HG02981 (cell line): ENCODE measurements at regions not wholly inside any gene's neighbourhood (a gene's known extent, or its start where the extent isn't known, plus 50 kb on each side); places are given as distances from the start of the nearest gene placed in this dataset.

Source experiments
- ATAC-seq: cut with Tn5 transposase; IDR thresholded peaks from one replicate; pipeline ENCODE4 v1.9.1; 2021; ENCODE audit warnings: mild to moderate bottlenecking, moderate library complexity; ENCODE audit not compliant: unreplicated experiment

DNA sequence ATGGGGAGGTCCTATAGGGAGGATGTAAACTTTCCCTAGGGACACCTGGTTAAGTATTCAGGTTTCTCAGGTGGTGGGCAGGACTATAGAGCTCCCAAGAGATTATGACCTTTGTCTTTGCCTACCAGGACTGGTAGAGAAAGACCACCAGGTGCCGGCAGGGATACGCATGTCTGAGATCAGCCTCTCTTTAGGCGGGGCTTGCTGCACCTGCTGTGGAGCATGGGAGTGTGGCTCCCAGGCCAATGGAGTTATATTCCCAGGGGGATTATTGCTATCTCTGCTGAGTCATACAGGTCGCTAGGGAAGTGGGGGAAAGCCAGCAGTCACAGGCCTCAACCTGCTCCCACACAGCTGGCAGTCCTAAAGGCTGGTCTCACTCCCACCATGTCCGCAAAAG, 280.5 kb upstream of the MMS22L start:
- ATAC-seq: no peak

DNA sequence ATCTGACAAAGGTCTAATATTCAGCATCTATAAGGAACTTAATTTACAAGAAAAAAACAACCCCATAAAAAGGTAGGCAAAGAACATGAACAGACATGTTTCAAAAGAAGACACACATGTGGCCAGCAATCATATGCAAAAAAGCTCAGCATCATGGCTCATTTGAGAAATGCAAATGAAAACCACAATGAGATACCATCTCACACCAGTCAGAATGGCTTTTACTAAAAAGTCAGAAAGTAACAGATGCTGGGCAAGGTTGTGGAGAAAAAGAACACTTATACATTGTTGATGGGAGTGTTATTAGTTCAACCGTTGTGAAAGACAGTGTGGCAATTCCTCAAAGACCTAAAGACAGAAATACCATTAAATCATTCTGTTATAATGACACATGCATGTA, 289.9 kb upstream of the MMS22L start:
- no peak for ATAC-seq

DNA sequence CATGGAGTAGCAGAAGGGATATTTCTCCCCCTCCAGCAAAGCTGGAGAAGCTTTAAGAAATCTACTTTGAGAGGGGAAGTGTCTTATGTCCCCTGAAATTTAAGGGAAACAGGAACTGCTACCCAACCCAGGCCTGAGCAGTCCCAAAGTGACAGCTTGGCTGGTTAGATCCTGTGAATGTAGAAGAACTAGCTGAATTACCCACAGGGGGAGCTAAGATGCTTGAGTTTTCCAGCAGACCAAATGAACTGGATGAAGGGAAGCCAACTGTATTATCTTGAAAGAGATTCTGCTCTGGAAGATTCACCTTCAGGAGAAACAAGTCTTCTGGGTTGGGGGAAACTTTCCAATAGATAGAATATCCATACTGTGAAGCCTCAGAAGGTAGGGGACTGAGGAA, 303.3 kb upstream of the MMS22L start:
- no peak for ATAC-seq

DNA sequence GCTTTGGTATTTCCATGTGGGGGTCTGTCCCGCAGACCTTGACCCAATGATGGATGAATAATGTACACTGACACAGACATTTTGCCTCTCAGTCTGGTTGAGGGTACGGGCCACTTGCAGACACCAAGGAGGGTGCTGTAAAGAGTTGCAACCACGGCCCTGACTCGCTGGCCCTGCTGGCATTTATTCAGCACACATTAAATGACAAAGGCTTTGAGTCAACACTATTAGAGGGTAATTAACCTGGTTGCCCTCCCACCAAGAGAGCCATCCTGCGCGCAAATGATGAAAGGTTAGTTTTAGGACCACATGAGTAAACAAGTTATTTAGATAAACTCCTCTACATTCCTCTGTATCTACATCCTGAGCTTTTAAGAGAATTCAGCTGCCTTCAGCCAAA, 308.9 kb upstream of the MMS22L start:
- ATAC-seq: no peak

DNA sequence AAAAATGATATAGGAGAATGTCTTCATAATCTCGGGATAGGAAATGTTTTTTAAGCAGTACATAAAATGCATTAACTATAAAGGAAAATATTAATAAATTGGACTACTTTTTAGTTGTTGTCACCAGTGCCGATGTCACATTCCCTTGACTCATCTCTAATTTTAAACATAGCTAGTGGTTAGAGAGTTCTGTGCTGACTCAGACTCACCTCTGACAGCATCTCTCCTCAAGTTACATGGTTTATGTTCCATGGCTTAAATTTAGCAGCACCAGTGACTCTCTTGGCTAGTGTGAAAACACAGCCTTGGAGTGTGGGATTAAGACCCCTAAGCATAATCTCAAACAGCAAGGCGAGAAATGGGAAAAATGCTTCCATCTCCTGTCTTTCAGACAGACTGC, 311.8 kb upstream of the MMS22L start:
- ATAC-seq: no peak

GRCh38 chr6:97621111-97621510, 338.1 kb upstream of the MMS22L start:
- ATAC-seq: no peak

DNA sequence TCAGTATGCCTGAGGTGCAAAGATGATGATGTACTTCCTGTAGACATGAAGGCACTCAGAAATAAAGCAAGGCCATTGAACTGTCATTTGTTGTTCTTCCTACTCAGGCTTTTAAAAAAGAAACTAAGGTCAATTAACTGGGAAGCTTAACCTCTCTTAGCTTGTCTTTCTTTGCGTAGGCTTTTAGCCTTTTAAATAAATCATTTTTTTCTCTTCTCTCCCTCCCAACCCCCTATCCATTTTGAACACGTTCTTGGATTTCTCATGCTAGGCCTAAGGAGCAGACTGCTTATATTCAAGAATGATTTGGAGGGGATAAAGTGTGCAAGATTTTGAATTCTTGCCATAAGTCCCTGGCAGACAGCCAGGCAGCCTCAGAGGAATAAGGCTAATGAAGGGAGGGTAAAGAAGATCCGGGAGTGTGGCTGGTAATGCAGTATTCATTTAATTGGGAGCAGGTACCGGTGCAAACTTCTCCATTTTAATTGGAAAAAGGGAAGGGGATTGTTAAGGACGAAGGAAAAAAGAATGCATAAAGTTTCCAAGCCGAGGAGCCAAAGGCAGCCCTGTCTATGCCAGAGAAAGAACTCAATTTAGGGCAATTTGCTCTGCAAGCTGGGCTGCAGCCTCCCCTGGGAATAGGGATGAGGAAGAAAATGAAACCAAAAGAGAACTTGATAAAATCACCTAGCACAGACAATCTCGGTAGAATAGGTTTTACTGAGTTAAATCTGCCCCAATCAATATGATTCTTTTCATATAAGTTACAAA, 343.8 kb upstream of the MMS22L start:
- ATAC-seq: no peak

- no peak for ATAC-seq
Measured at GRCh38 chr6:97629180-97629579, 346.2 kb upstream of the MMS22L start.

DNA sequence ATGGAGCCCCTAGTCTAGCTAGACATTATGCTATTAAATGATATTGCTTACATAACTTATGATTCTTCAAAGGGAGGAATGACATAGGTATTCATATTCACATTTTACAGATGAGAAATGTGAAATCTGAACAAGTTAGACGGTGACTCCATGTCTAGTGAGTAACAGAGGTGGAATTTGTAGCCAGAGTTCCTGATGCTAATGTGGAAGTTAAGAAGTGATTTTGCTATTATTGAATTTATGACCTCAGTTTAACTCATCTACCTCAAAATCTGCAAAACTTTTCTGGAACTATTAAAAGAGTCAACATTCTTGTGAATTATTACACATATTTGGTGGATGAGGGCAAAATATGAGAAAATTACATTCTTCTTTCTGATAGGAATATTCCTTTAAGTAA, 347.6 kb upstream of the MMS22L start:
- no peak for ATAC-seq

GRCh38 chr6:97632341-97632740, 349.3 kb upstream of the MMS22L start:
- ATAC-seq: no peak

DNA sequence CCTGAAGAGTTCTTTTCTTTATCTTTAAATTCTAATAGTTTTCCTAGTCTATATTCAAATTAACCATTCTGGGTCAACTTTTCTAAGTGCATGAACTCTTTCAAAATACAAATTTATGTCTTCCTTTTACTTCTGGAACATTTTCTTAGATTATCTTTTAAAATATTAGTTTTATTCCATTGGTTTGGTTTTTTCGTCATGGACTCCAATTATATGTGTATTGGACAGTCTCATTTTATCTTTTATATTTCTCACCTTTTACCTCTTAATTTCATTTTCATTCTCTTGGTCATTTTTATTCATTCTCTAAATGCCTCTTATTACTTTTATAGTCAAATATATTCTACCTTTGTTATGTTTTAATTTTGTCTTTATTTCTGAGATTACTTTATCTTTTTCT, 356.7 kb upstream of the MMS22L start:
- ATAC-seq: no peak

- ATAC-seq: no peak
Measured at GRCh38 chr6:97644353-97644752, 361.3 kb upstream of the MMS22L start.

DNA sequence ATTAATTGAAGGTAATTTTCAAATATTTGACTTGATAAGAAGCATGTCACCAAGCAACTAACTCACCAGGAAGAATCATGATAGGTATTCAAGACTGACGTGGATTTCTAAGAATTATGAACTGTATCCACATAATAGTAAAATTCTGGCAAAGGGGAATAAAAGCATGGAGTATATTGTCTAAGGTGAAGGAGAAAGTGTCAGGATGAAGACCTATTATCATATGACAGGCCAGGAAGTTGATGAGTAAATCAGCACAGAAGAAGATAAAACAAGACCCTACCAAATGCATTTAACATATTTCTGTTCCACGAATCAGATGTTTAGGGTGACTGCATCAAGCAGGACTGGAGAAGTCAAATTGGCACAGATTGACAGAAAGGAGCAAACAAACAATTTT, 362.7 kb upstream of the MMS22L start:
- ATAC-seq: no peak

DNA sequence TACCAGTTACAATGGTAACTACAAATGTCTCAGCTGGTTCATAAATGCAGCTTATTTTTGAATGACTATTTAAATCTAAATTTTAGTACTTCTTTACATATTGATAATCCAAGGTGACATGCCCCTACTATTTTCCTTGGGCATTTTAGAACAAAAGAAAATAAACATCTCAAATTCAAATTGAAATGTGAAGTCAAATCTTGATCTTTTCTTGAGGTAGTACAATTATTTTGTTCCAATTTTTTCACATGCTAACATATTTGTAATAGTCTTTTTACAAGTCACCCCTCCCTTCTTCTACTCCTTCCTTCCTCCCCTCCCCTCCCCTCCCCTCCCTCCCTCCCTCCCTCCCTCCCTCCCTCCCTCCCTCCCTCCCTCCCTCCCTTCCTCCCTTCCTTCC, 370.1 kb upstream of the MMS22L start:
- ATAC-seq: no peak

GRCh38 chr6:97653517-97653916, 370.5 kb upstream of the MMS22L start:
- no peak for ATAC-seq

- no peak for ATAC-seq
Measured at GRCh38 chr6:97654674-97655073, 371.7 kb upstream of the MMS22L start.

DNA sequence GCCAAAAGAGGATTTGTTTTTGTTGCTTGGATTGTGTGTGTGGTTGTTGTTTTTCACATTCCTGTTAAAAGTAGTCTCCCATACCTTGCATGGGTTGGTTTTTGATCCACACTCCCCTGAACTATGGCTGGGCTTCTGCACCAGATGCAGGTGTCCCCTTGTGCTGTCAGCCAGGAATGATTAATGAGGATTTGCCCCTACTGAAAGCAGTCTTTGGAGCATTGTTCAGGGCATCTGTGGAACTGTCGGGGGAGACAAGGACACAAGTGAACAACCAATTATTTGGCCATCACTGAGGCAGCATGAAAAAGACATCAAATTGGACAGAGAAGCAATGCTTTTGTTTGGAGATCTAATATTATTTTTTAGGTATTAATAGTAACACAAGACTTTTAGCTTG, 373.2 kb upstream of the MMS22L start:
- no peak for ATAC-seq

DNA sequence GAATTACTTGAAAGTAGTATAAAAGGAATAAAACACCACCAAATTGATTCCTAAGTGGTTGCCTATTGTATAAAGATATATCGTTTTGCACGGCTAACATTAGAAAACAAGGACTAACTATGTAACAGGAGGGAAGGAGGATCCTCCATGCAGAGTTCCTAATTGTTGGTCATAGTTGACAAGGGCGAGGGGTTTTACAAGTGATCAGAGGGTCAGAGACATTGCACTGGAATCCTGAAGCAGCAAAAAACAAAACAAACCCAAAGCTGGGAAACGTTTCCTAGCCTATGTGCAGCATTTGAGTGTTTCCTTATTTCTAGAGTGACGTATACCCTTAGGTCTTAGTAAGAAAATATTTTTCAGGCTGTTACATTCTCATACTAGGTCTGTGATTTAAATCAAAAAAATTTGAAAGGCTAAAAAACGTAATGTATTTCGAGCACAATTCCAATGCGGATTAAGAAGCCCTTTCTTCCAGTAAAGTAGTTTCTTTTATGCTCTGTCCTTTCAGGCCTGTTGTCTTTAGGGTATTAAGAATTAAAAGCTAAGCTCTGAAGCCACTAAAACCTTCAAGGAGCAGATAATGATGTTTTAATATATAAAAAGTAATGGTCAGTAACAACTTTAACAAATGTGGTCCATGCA, 373.8 kb upstream of the MMS22L start:
- ATAC-seq: no peak

- no peak for ATAC-seq
Measured at GRCh38 chr6:97658090-97658489, 375.1 kb upstream of the MMS22L start.

DNA sequence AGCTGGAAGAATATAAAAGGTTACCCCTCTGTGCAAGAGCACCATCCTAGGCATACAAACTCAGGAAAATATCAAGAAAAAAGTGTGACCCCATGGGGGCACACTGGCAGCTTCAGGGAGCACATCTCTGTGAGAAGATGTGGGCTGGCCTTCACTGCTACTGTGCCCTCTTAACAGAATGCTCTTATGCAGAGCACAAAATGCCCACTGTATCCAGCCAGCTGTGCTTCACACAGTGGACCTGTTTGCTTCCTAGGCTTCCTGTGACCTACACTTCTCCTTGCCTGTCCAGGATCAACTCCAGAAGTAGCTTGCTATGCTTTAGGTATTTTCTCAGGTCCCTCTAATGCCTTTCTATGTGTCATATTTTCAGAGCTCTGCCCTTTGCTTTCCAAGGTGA, 380.2 kb upstream of the MMS22L start:
- ATAC-seq: no peak

GRCh38 chr6:97665446-97665845, 382.4 kb upstream of the MMS22L start:
- ATAC-seq: no peak

- no peak for ATAC-seq
Measured at GRCh38 chr6:97666889-97667288, 383.9 kb upstream of the MMS22L start.

DNA sequence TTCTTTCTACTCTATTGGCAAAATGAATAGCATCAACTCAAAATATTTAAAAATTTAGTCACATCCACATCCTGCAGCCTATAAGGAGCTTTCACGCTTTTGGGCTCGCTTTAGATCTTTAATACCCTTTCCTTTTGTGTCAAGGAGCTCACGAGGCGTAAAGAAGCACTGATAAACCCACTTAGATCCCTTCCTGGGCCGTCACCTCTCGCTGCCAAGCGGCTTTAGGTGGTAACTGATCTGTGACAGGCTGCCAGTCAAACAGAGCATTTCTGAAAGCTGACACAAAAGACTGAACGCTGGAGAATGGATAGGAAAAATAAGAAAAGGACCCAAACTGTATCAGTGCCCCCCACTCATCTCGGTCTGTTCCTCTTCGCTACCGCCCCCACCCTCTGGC, 385.7 kb upstream of the MMS22L start:
- peak; percentile 27 for ATAC-seq
